ENCODE measurements at regions not wholly inside any gene's neighbourhood (a gene's known extent, or its start where the extent isn't known, plus 50 kb on each side); places are given as distances from the start of the nearest gene placed in this dataset.

GRCh38 chr22:46084943-46085827 lies 65.1 kb upstream of the PPARA start:
- intact Hi-C loops (cut with DNase I): no loop called here

GRCh38 chr22:46085828-46086576 lies 64.3 kb upstream of the PPARA start:
- intact Hi-C loops (cut with DNase I): no loop called here
- peak in 5 of 10 donors; percentile 31 to 84 (median 81) for DNase-seq

More at GRCh38 chr22:46084943-46085827, 65.1 kb upstream of the PPARA start:
- peak; percentile 59 to 96 (median 77) for DNase-seq

GRCh38 chr22:46086577-46087335 lies 63.6 kb upstream of the PPARA start:
- intact Hi-C loops (cut with DNase I): no loop called here
- DNase-seq: peak in 5 of 10 donors; percentile 8 to 82 (median 72)

GRCh38 chr22:46087336-46087690 lies 63.0 kb upstream of the PPARA start:
- intact Hi-C loops (cut with DNase I): no loop called here

DNA sequence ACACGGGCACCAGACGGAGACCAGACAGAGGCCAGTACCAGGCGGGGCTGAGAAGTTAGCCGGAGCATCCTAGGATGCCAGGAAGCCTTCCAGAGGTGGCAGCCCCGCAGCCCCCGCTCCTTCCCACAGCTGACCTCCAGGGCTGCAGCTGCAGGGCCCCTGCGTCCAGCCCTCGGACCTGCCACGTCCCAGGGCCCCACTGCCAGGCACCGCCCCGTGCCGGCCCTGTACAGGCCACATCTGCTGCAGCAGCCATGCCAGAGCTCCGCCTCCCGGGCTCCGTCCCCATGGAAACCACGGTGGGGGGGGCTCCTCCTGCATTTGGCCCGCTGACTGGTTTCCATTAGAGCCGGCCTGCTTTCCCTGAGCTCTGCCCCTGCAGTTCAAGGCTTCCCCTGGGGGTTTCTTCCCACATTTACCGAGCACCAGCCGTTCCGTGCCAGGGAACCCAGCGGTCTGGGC lies 62.5 kb upstream of the PPARA start:
- DNase-seq: peak; percentile 93 to 100 (median 98)
- intact Hi-C loops (cut with DNase I): loop anchor here (2.0 kb wide), 1 partner anchor 19 kb away; no protein-coding TSS in a partner anchor

More at GRCh38 chr22:46087336-46087690, 63.0 kb upstream of the PPARA start:
- DNase-seq: peak in 1 of 10 donors; percentile 11

DNA sequence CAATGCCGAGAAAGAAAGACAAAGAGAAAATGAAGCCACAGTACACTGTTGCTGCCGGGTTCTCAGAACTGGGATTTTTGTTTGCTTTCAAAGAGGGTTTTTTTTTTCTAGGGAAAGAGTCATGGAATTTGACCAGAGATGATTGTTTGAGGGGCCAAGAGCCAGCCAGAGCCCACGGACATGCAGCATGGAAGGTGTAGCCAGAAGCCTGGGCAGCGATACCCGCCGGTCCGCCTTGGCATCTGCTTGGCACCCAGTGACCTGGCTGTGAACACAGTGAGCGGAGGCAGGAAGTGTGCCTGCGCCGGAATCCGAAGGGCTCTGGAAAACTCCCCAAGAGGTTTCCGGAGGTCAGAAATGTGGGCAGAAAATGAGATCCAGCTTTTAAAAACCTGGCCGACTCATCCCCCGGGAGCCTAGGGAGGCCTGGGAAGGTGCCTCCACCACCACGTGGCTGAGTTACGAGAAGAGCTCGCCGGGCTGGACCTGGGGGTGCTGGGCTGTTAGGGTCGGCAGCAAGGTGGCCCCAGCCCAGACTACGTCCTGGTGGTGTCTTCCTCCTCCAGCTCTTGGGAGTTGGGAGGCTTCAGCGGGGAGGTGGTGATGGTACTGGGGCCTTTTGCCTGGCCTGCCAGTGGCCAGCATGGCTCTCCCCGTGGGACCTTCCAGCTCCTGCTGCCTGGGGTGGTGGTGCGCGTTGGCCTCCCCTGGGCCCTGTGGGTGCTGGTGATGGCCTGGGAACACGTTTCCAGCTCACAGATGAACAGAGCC lies 61.6 kb upstream of the PPARA start:
- peak in 5 of 10 donors; percentile 56 to 94 (median 85) for DNase-seq
- intact Hi-C loops (cut with DNase I): loop anchor here (2.0 kb wide), 1 partner anchor 18 kb away; no protein-coding TSS in a partner anchor

- peak in 5 of 10 donors; percentile 10 to 81 (median 60) for DNase-seq
- intact Hi-C loops (cut with DNase I): loop anchor here (2.0 kb wide), 1 partner anchor 17 kb away; no protein-coding TSS in a partner anchor
Observed at GRCh38 chr22:46089426-46090035, 60.8 kb upstream of the PPARA start.

DNA sequence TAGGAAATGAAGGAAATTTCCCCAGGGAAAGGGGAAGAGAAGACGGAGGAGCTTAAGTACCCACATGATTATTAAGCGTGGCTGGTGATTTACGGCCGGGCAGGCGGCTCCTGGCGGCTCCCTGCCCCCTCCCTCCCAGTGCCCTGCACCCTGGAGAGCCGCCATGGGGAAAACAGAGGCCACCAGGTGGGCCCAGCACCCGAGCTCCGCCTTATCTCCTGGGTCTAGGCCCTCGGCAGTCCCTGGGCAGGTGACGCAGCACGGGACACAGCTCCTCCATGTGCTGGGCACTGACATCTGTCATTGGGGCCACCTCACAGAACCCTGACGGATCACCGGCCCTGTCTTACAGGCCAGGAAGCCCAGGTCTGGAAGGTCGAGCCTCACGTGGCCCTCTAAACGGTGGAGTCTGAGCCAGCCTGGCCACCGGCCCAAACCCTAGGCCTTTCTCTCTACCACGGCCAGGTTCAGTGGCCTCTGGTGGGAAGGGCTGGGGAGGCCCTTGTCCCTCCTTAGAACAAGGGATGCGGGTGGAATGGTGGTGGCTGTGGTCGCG lies 60.2 kb upstream of the PPARA start:
- intact Hi-C loops (cut with DNase I): no loop called here
- DNase-seq: peak in 5 of 10 donors; percentile 20 to 82 (median 67)

- intact Hi-C loops (cut with DNase I): no loop called here
- peak in 4 of 10 donors; percentile 14 to 64 (median 54) for DNase-seq
Observed at GRCh38 chr22:46090631-46091201, 59.6 kb upstream of the PPARA start.

DNA sequence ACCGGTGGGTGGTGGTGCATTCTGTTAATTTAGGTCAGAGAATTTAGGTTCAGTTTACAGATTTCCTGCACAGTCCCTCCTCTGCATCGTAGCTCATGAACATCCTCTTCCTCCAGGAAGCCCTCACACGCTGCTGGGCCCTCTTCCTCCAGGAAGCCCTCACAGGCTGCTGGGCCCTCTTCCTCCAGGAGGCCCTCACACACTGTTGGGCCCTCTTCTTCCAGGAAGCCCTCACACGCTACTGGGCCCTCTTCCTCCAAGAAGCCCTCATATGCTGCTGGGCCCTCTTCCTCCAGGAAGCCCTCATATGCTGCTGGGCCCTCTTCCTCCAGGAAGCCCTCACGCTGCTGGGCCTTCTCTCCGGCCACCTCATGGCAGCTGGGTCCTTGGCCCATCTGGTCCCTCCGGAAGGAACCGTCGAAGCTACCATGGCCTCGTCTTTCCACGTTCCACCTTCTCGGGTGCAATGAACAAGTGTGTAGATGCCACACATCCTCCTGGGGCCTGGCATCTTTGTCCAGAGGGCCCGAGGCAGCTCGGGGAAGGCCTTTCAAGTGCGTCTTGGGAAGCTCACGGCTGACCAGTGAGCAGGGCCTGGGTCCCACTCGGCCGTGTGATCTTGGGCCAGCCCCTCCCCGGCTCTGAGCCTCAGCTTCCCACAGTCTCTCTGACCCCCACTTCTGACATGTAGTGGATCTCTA lies 58.9 kb upstream of the PPARA start:
- peak in 1 of 10 donors; percentile 9 for DNase-seq
- intact Hi-C loops (cut with DNase I): no loop called here

- intact Hi-C loops (cut with DNase I): no loop called here
- DNase-seq: no peak
Observed at GRCh38 chr22:46092011-46092410, 58.3 kb upstream of the PPARA start.

- DNase-seq: no peak
- intact Hi-C loops (cut with DNase I): no loop called here
Observed at GRCh38 chr22:46092670-46093410, 57.5 kb upstream of the PPARA start.

DNA sequence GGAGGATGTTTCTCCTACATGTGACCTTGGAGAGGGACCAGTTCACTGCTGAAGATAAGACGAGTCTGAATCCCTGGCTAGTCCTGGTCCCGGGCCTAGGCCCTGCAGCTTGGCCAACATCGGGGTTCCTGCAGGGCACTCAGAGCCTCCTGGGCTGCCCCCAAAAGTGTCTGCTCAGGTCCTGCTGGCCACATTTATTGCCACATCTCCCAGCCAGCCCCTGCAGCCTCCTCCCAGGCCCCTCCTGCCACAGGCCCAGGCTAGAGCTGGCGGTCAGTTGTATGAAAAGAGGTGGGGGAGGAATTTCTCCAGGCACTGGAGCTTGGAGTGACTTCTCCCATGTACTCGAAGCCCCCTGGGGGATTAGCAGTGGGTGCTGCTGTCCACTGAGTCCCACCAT lies 56.5 kb upstream of the PPARA start:
- DNase-seq: no peak
- intact Hi-C loops (cut with DNase I): no loop called here

GRCh38 chr22:46094676-46095075 lies 55.6 kb upstream of the PPARA start:
- intact Hi-C loops (cut with DNase I): no loop called here
- no peak for DNase-seq

GRCh38 chr22:46096051-46096450 lies 54.3 kb upstream of the PPARA start:
- no peak for DNase-seq
- intact Hi-C loops (cut with DNase I): no loop called here

- no peak for DNase-seq
- intact Hi-C loops (cut with DNase I): no loop called here
Observed at GRCh38 chr22:46096706-46097230, 53.6 kb upstream of the PPARA start.

All from posterior cingulate gyrus (tissue), 11 donors.